ENCODE measurements at regions not wholly inside any gene's neighbourhood (a gene's known extent, or its start where the extent isn't known, plus 50 kb on each side); places are given as distances from the start of the nearest gene placed in this dataset.

DNA sequence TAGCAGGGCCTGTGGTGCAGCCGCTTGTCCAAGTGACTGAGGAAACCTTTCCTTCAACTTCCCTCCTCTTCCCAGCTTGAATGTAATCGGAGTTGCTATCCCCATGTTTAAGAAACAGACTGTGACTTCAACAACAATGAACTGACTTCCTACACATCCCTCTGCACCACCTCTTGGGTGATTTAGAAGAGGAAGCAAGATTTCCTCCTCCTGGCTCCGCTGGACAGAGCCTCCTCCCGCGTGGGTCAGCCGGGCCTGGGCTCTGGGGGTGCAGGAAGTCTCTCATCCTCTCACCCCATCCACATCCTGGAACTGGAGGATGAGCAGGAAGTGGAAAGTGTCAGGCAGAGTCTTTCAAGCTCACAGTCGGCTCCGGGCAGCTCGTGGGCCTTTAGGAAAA, 84.3 kb downstream of the GATA6 start:
- DNase-seq (ENCODE audit: low read depth) = no peak

DNA sequence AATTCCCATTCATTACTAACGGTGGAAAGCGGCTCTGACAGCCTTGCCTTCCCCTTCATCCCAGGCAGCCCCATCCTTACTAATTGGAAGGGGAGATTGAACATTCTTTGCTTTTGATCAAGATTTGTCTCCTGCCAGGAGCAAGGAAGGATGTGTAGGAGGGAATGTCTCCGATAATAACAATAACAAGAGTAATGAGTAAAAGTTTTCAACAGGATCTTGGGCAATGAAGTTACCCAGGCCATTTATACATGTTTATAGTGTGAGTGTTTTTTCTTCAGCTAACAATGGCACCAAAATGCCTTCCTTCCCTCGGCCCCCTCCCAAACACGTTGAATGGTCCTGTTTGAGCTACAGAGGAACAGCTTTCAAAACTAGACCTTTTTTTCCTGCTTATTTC, 83.8 kb downstream of the GATA6 start:
- no peak for DNase-seq (ENCODE audit: low read depth)
